ENCODE measurements at regions not wholly inside any gene's neighbourhood (a gene's known extent, or its start where the extent isn't known, plus 50 kb on each side); places are given as distances from the start of the nearest gene placed in this dataset.
"Not testable (repeated sequence)": the region's sequence is repeated elsewhere in the genome, so short reads cannot be mapped to it uniquely, and the experiment has no call there.

DNA sequence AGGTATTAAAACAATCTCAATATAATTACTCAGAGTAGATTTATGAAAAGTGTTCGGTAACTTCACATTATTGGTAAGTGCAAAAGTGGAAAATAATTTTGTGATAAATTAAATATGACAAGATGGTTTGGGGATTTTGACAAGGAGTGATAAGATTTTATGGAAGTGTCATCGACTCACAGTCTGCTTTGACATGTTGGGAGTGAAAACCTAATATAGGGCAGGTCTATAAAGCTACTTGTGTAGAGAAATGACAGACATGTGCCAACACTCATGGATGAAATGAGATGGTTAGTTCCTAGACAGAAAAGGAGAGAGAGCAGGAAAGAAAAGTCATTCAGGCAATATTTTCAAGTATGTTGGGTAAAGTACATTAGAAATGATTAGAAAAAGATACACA, 456.8 kb downstream of the TRAM1L1 start:
- TF ChIP-seq, protein P1, sequence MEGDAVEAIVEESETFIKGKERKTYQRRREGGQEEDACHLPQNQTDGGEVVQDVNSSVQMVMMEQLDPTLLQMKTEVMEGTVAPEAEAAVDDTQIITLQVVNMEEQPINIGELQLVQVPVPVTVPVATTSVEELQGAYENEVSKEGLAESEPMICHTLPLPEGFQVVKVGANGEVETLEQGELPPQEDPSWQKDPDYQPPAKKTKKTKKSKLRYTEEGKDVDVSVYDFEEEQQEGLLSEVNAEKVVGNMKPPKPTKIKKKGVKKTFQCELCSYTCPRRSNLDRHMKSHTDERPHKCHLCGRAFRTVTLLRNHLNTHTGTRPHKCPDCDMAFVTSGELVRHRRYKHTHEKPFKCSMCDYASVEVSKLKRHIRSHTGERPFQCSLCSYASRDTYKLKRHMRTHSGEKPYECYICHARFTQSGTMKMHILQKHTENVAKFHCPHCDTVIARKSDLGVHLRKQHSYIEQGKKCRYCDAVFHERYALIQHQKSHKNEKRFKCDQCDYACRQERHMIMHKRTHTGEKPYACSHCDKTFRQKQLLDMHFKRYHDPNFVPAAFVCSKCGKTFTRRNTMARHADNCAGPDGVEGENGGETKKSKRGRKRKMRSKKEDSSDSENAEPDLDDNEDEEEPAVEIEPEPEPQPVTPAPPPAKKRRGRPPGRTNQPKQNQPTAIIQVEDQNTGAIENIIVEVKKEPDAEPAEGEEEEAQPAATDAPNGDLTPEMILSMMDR (IDR thresholded peaks at IDR 0.05; ENCODE audit: insufficient read depth, low read length), result no peak
- no peak overlapping the region for H3K4me3 ChIP-seq (ENCODE audit: low read depth, low read length)
- no peak for DNase-seq (ENCODE audit: low read depth)

GRCh38 chr4:116627545-116627944, 457.8 kb downstream of the TRAM1L1 start:
- no peak for DNase-seq (ENCODE audit: low read depth)
- TF ChIP-seq, protein P1 (IDR thresholded peaks at IDR 0.05; ENCODE audit: insufficient read depth, low read length), result no peak
- no peak overlapping the region for H3K4me3 ChIP-seq (ENCODE audit: low read depth, low read length)

- not testable (repeated sequence) for DNase-seq (ENCODE audit: low read depth); H3K4me3 ChIP-seq (ENCODE audit: low read depth, low read length)
Measured at GRCh38 chr4:116619508-116619907, 465.9 kb downstream of the TRAM1L1 start.

DNA sequence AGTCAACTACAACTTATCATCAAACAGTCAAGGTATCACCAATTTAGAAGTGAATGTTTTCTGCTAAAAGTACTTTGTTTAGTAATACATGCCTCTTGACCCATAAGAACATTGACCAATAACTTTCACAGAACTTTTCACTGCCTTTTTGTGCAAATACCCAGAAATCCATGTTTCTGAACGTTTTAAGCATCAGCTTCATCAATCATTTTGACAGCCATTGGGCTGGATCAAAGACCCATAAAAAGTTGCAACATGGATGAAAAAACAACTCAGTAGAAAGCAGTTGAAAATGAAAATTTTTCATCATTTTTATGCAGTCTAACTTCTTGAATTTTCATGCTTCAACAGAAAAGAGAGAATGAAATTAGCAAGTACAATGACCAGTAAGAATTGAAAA, 466.7 kb downstream of the TRAM1L1 start:
- no peak for DNase-seq (ENCODE audit: low read depth)
- H3K4me3 ChIP-seq (ENCODE audit: low read depth, low read length), result no peak overlapping the region
- TF ChIP-seq, protein P1 (IDR thresholded peaks at IDR 0.05; ENCODE audit: insufficient read depth, low read length), result no peak

- H3K4me3 ChIP-seq (ENCODE audit: low read depth, low read length), result no peak overlapping the region
- TF ChIP-seq, protein P1 (IDR thresholded peaks at IDR 0.05; ENCODE audit: insufficient read depth, low read length), result no peak
- no peak for DNase-seq (ENCODE audit: low read depth)
Measured at GRCh38 chr4:116603096-116603495, 482.3 kb downstream of the TRAM1L1 start.

GRCh38 chr4:116599859-116600258, 485.5 kb downstream of the TRAM1L1 start:
- TF ChIP-seq, protein P1 (IDR thresholded peaks at IDR 0.05; ENCODE audit: insufficient read depth, low read length), result no peak
- DNase-seq (ENCODE audit: low read depth), result no peak

GRCh38 chr4:116598980-116599789, 486.2 kb downstream of the TRAM1L1 start:
- DNase-seq (ENCODE audit: low read depth), result no peak
- TF ChIP-seq, protein P1 (IDR thresholded peaks at IDR 0.05; ENCODE audit: insufficient read depth, low read length), result no peak
- no peak overlapping the region for H3K4me3 ChIP-seq (ENCODE audit: low read depth, low read length)

More at GRCh38 chr4:116599859-116600258, 485.5 kb downstream of the TRAM1L1 start:
- no peak overlapping the region for H3K4me3 ChIP-seq (ENCODE audit: low read depth, low read length)

All from fibroblast of the aortic adventitia (primary cell).